ENCODE measurements at regions not wholly inside any gene's neighbourhood (a gene's known extent, or its start where the extent isn't known, plus 50 kb on each side); places are given as distances from the start of the nearest gene placed in this dataset.

- no peak for DNase-seq
- intact Hi-C loops (cut with DNase I), result no loop called here
- Histone ChIP-seq H3K27ac (ENCODE audit: low read length) (no peak overlapping the region), H3K4me1 (ENCODE audit: control insufficient read depth, insufficient read depth, low read length) (no peaks in the 10 kb centered on the region), H3K27me3 (ENCODE audit: control insufficient read depth, insufficient read depth) (no peaks in the 10 kb centered on the region), H3K4me3 (ENCODE audit: low read length) (no peak overlapping the region), H3K9me3 (ENCODE audit: control insufficient read depth, low read length) (no peaks in the 10 kb centered on the region)
- 76% methylated on average over 3 of the region's 3 CpGs for WGBS
- no peak for ATAC-seq
These were observed 397.4 kb downstream of the ANKRD7 start for GRCh38 chr7:118621810-118622360.

- intact Hi-C loops (cut with DNase I), result no loop called here
- no peak overlapping the region for H3K27ac ChIP-seq (ENCODE audit: low read length)
- no peaks in the 10 kb centered on the region for H3K4me1 ChIP-seq (ENCODE audit: control insufficient read depth, insufficient read depth, low read length)
- DNase-seq (no peak), ATAC-seq (no peak)
- H3K9me3 ChIP-seq (ENCODE audit: control insufficient read depth, low read length), result no peaks in the 10 kb centered on the region
- WGBS, result 65% methylated on average over 4 of the region's 4 CpGs
- H3K4me3 ChIP-seq (ENCODE audit: low read length), result no peak overlapping the region
- H3K27me3 ChIP-seq (ENCODE audit: control insufficient read depth, insufficient read depth), result no peaks in the 10 kb centered on the region
These were observed 402.2 kb downstream of the ANKRD7 start for GRCh38 chr7:118626739-118627138.

GRCh38 chr7:118627467-118627866 is 403.0 kb downstream of the ANKRD7 start:
- no peak for DNase-seq
- H3K9me3 ChIP-seq (ENCODE audit: control insufficient read depth, low read length), result no peaks in the 10 kb centered on the region
- no peak for ATAC-seq
- no peak overlapping the region for H3K4me3 ChIP-seq (ENCODE audit: low read length)
- no peak overlapping the region for H3K27ac ChIP-seq (ENCODE audit: low read length)
- 85% methylated on average over 8 of the region's 8 CpGs for WGBS
- no peaks in the 10 kb centered on the region for H3K4me1 ChIP-seq (ENCODE audit: control insufficient read depth, insufficient read depth, low read length)
- intact Hi-C loops (cut with DNase I), result no loop called here
- H3K27me3 ChIP-seq (ENCODE audit: control insufficient read depth, insufficient read depth), result no peaks in the 10 kb centered on the region

- Histone ChIP-seq H3K4me3 (ENCODE audit: low read length) (no peak overlapping the region), H3K4me1 (ENCODE audit: control insufficient read depth, insufficient read depth, low read length) (no peaks in the 10 kb centered on the region), H3K27ac (ENCODE audit: low read length) (no peak overlapping the region), H3K9me3 (ENCODE audit: control insufficient read depth, low read length) (no peaks in the 10 kb centered on the region), H3K27me3 (ENCODE audit: control insufficient read depth, insufficient read depth) (no peaks in the 10 kb centered on the region)
- ATAC-seq (no peak), DNase-seq (no peak)
- WGBS, result 25% methylated on average over 2 of the region's 2 CpGs
- intact Hi-C loops (cut with DNase I), result no loop called here
These were observed 405.5 kb downstream of the ANKRD7 start for GRCh38 chr7:118629898-118630438.

GRCh38 chr7:118642396-118642795 is 417.9 kb downstream of the ANKRD7 start:
- H3K27ac ChIP-seq (ENCODE audit: low read length), result no peak overlapping the region
- no peak for DNase-seq
- 88% methylated on average over 2 of the region's 2 CpGs for WGBS
- ATAC-seq, result no peak
- no peaks in the 10 kb centered on the region for H3K9me3 ChIP-seq (ENCODE audit: control insufficient read depth, low read length)
- no peaks in the 10 kb centered on the region for H3K4me1 ChIP-seq (ENCODE audit: control insufficient read depth, insufficient read depth, low read length)
- no peaks in the 10 kb centered on the region for H3K27me3 ChIP-seq (ENCODE audit: control insufficient read depth, insufficient read depth)
- no peak overlapping the region for H3K4me3 ChIP-seq (ENCODE audit: low read length)
- intact Hi-C loops (cut with DNase I), result no loop called here

GRCh38 chr7:118644346-118644745 is 419.8 kb downstream of the ANKRD7 start:
- Histone ChIP-seq H3K27ac (ENCODE audit: low read length) (no peak overlapping the region), H3K4me1 (ENCODE audit: control insufficient read depth, insufficient read depth, low read length) (no peaks in the 10 kb centered on the region), H3K27me3 (ENCODE audit: control insufficient read depth, insufficient read depth) (no peaks in the 10 kb centered on the region), H3K9me3 (ENCODE audit: control insufficient read depth, low read length) (no peaks in the 10 kb centered on the region), H3K4me3 (ENCODE audit: low read length) (no peak overlapping the region)
- intact Hi-C loops (cut with DNase I), result no loop called here
- DNase-seq (no peak), ATAC-seq (no peak)

GRCh38 chr7:118648002-118648401 is 423.5 kb downstream of the ANKRD7 start:
- Histone ChIP-seq H3K27me3 (ENCODE audit: control insufficient read depth, insufficient read depth) (no peaks in the 10 kb centered on the region), H3K9me3 (ENCODE audit: control insufficient read depth, low read length) (no peaks in the 10 kb centered on the region), H3K4me3 (ENCODE audit: low read length) (no peak overlapping the region), H3K4me1 (ENCODE audit: control insufficient read depth, insufficient read depth, low read length) (no peaks in the 10 kb centered on the region), H3K27ac (ENCODE audit: low read length) (no peak overlapping the region)
- 86% methylated on average over 2 of the region's 2 CpGs for WGBS
- ATAC-seq, result no peak
- no peak for DNase-seq
- intact Hi-C loops (cut with DNase I), result no loop called here

GRCh38 chr7:118657391-118658005 is 433.0 kb downstream of the ANKRD7 start:
- Histone ChIP-seq H3K9me3 (ENCODE audit: control insufficient read depth, low read length) (no peaks in the 10 kb centered on the region), H3K4me1 (ENCODE audit: control insufficient read depth, insufficient read depth, low read length) (no peaks in the 10 kb centered on the region), H3K27ac (ENCODE audit: low read length) (no peak overlapping the region), H3K27me3 (ENCODE audit: control insufficient read depth, insufficient read depth) (no peaks in the 10 kb centered on the region), H3K4me3 (ENCODE audit: low read length) (no peak overlapping the region)
- WGBS, result 79% methylated on average over 5 of the region's 5 CpGs
- ATAC-seq, result no peak
- DNase-seq, result no peak
- intact Hi-C loops (cut with DNase I), result no loop called here

GRCh38 chr7:118662266-118662665 is 437.8 kb downstream of the ANKRD7 start:
- no peak for ATAC-seq

GRCh38 chr7:118664498-118664897 is 440.0 kb downstream of the ANKRD7 start:
- WGBS, result 38% methylated on average over 1 of the region's 1 CpG
- Histone ChIP-seq H3K4me1 (ENCODE audit: control insufficient read depth, insufficient read depth, low read length) (no peaks in the 10 kb centered on the region), H3K4me3 (ENCODE audit: low read length) (no peak overlapping the region), H3K9me3 (ENCODE audit: control insufficient read depth, low read length) (no peaks in the 10 kb centered on the region), H3K27me3 (ENCODE audit: control insufficient read depth, insufficient read depth) (no peaks in the 10 kb centered on the region), H3K27ac (ENCODE audit: low read length) (no peak overlapping the region)
- no peak for ATAC-seq
- intact Hi-C loops (cut with DNase I), result no loop called here
- no peak for DNase-seq

More at GRCh38 chr7:118662266-118662665, 437.8 kb downstream of the ANKRD7 start:
- no peaks in the 10 kb centered on the region for H3K4me1 ChIP-seq (ENCODE audit: control insufficient read depth, insufficient read depth, low read length)
- DNase-seq, result no peak
- no peak overlapping the region for H3K4me3 ChIP-seq (ENCODE audit: low read length)
- no peaks in the 10 kb centered on the region for H3K9me3 ChIP-seq (ENCODE audit: control insufficient read depth, low read length)
- WGBS, result 72% methylated on average over 2 of the region's 2 CpGs
- no peak overlapping the region for H3K27ac ChIP-seq (ENCODE audit: low read length)
- intact Hi-C loops (cut with DNase I), result no loop called here
- H3K27me3 ChIP-seq (ENCODE audit: control insufficient read depth, insufficient read depth), result no peaks in the 10 kb centered on the region

GRCh38 chr7:118671149-118671548 is 446.6 kb downstream of the ANKRD7 start:
- no peak for ATAC-seq
- H3K27me3 ChIP-seq (ENCODE audit: control insufficient read depth, insufficient read depth), result no peaks in the 10 kb centered on the region
- no peaks in the 10 kb centered on the region for H3K9me3 ChIP-seq (ENCODE audit: control insufficient read depth, low read length)
- no peak overlapping the region for H3K4me3 ChIP-seq (ENCODE audit: low read length)
- DNase-seq, result no peak
- no peaks in the 10 kb centered on the region for H3K4me1 ChIP-seq (ENCODE audit: control insufficient read depth, insufficient read depth, low read length)
- intact Hi-C loops (cut with DNase I), result no loop called here
- WGBS, result 94% methylated on average over 4 of the region's 4 CpGs
- H3K27ac ChIP-seq (ENCODE audit: low read length), result no peak overlapping the region

GRCh38 chr7:118684796-118685195 is 460.3 kb downstream of the ANKRD7 start:
- Histone ChIP-seq H3K27ac (ENCODE audit: low read length) (no peak overlapping the region), H3K27me3 (ENCODE audit: control insufficient read depth, insufficient read depth) (no peaks in the 10 kb centered on the region), H3K9me3 (ENCODE audit: control insufficient read depth, low read length) (no peaks in the 10 kb centered on the region), H3K4me1 (ENCODE audit: control insufficient read depth, insufficient read depth, low read length) (no peaks in the 10 kb centered on the region), H3K4me3 (ENCODE audit: low read length) (no peak overlapping the region)
- intact Hi-C loops (cut with DNase I), result no loop called here
- ATAC-seq, result no peak
- DNase-seq, result no peak

All from right cardiac atrium (tissue), 5 donors.